ENCODE measurements at regions not wholly inside any gene's neighbourhood (a gene's known extent, or its start where the extent isn't known, plus 50 kb on each side); places are given as distances from the start of the nearest gene placed in this dataset.

DNA sequence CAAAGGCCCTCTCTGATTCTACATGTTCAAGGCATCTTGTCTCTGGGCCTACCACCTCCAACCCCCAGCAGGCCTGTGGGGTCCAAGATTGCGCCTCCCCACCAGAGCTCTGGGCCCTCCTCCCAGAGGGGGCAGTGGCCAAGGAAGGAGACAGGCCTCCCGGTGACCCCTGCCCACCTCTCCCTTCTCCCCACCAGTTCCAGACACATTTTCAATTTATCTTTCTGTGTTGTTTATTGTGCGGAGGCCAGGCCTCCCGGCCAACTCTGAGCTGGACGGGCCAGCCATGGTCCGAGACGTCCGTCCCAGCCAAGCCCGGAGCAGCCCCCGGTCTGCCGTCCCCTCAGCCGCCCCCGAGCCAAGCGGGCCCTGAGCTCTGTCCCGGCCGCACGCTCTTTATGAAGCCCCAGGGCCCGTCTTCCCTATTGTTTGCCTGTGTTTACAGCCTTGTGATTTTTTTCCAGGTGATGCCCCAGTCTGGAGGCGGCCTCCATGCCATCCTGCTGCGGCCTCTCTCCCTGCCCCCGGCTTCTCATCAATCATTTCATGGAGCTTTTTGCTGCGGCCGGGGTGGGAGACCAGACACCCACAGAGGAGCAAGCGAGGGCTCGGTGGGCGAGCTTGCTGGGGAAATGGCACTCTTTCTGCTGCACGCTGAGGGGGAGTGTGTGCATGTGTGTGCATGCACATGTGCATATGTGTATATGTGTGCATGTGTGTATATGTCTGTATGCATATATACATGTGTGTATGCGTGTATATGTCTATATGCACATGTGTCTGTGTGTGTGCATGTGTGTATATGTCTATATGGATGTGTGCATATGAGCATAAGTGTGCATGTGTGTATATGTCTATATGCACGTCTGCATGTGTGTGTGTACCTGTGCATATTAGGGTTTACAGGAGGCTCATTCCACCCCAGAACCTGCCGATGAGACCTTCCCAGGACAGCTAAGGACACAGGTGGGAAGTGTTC lies 52.7 kb upstream of the ELN start:
- FAIRE-seq (no peak), DNase-seq (ENCODE audit: extremely low read depth in 1 of 4, low spot score in 3 of 4) (peak in 1 of 4 experiments; percentile 6), ATAC-seq (no peak)
- Histone ChIP-seq H3K36me3 (ENCODE audit: control insufficient read depth, insufficient read depth, low read length) (no peaks in the 10 kb centered on the region), H3K9me1 (ENCODE audit: control insufficient read depth, insufficient read depth, low read length) (no peaks in the 10 kb centered on the region), H3K79me2 (ENCODE audit: control insufficient read depth, insufficient read depth, low read length) (no peaks in the 10 kb centered on the region), H3K4me2 (ENCODE audit: insufficient read depth, low read length) (no peak overlapping the region), H3K27me3 (ENCODE audit: control insufficient read depth in 2 of 2, insufficient read depth in 2 of 2, low read length in 2 of 2) (peaks cover 32 to 93% of the 10 kb centered on the region in 2 experiments), H2AFZ (ENCODE audit: low read depth, low read length) (no peak overlapping the region), H3K27ac (ENCODE audit: extremely low read depth, low read depth, low read length) (no peak overlapping the region), H3K4me3 (no peak overlapping the region), H3K9ac (ENCODE audit: insufficient read depth in 1 of 2, low read depth in 2 of 2, low read length in 2 of 2) (no peak overlapping the region), H4K20me1 (replicated peaks; ENCODE audit: control insufficient read depth, insufficient read depth, low read length) (peaks cover 14% of the 10 kb centered on the region), H3K4me1 (replicated peaks in 1 of 2; ENCODE audit: control insufficient read depth in 2 of 2, insufficient read depth in 2 of 2, low read length in 2 of 2) (peaks cover 0 to 9% of the 10 kb centered on the region in 2 experiments; a peak in 1 of 5 replicates), H3K9me3 (replicated peaks; ENCODE audit: control insufficient read depth, insufficient read depth, low read depth, low read length) (no peaks in the 10 kb centered on the region)
- intact Hi-C loops (cut with micrococcal nuclease) (no loop called here), in situ Hi-C loops (cut with MboI) (no loop called here)
- TF ChIP-seq FOXJ3 (CRISPR knock-in tag; IDR thresholded peaks at IDR 0.05) (no peak), KDM1A (IDR thresholded peaks at IDR 0.05) (peak in 1 of 2 experiments; percentile 88; a peak in 2 of 4 replicates)
- 4% methylated on average over 29 of the region's 30 CpGs for WGBS (ENCODE audit: insufficient coverage, low coverage, missing lambda C conversion rate)
- BruUV-seq (replicated peaks): no TSS peak
- ChIA-PET POLR2A (interaction anchor here (0.6 to 1.5 kb wide), 3 partner anchors 11 to 684 kb away, joined by 3 to 5 read pairs (median 3); no protein-coding TSS in a partner anchor), CTCF (ENCODE audit: low intra/inter-chr PET ratio) (no interaction called here)
